OCI-LY7 (cell line): ENCODE measurements at regions not wholly inside any gene's neighbourhood (a gene's known extent, or its start where the extent isn't known, plus 50 kb on each side); places are given as distances from the start of the nearest gene placed in this dataset.

Experiments used
- EZH2phosphoT487 ChIP-seq: fragments of 200-600 bp; sonication (generic); IDR thresholded peaks from 2 replicates; pipeline ENCODE4 v1.6.1; 2018; ENCODE audit warnings: low read depth, borderline replicate concordance, mild to moderate bottlenecking, mixed run types, antibody characterized with exemption, low read length, moderate library complexity, mixed read lengths
- TF ChIP-seq, protein P1 (sequence below): fragments of 200-600 bp; sonication (generic); conservative IDR thresholded peaks from 2 replicates; pipeline ENCODE4 v1.5.1; 2014; ENCODE audit warnings: mild to moderate bottlenecking, antibody characterized with exemption, low read length, moderate library complexity, mixed read lengths

DNA sequence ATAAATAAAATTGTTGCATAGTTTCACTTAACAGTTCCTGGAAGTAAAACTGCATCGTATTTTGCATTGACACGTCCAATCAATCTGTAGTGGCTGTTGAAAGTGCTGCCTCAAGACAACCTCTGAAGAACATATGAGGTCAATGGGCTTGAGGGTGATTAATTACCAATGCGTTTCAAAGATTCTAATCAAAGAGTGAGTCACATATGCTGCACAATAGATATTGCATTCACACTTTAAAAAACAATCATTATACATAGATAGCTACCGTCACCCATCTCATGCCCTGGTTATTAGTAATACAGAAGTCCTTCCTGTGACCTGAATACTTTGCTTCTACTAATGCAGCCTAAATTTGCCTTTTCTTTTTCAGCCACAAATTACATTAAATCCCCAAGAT is 743.3 kb upstream of the SLIT2 start:
- TF ChIP-seq, protein P1, sequence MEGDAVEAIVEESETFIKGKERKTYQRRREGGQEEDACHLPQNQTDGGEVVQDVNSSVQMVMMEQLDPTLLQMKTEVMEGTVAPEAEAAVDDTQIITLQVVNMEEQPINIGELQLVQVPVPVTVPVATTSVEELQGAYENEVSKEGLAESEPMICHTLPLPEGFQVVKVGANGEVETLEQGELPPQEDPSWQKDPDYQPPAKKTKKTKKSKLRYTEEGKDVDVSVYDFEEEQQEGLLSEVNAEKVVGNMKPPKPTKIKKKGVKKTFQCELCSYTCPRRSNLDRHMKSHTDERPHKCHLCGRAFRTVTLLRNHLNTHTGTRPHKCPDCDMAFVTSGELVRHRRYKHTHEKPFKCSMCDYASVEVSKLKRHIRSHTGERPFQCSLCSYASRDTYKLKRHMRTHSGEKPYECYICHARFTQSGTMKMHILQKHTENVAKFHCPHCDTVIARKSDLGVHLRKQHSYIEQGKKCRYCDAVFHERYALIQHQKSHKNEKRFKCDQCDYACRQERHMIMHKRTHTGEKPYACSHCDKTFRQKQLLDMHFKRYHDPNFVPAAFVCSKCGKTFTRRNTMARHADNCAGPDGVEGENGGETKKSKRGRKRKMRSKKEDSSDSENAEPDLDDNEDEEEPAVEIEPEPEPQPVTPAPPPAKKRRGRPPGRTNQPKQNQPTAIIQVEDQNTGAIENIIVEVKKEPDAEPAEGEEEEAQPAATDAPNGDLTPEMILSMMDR = no peak
- no peak for TF ChIP-seq EZH2phosphoT487
